ENCODE measurements at regions not wholly inside any gene's neighbourhood (a gene's known extent, or its start where the extent isn't known, plus 50 kb on each side); places are given as distances from the start of the nearest gene placed in this dataset.

DNA sequence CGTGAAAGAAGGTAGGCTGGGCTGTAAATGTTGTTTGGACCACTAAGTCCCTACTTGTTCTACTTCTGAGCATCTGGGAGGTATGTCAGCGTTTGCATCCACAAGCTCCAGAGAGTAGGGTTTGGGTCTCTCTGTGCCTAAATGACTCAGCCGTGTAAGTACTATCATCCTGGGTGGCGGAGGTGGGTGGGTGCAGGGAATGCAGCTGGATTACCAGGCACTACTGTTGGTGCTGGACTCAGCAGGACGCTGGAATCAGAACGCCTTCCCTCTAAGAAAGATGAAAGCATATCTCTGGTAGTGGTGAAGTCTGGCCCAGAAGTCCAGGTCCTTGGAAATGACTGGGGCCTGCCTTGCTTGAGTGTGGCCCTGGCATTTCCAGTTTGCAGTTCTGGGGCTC, 289.7 kb downstream of the PCNX1 start:
- Histone ChIP-seq H3K4me2 (ENCODE audit: low read length) (no peak overlapping the region), H2AFZ (ENCODE audit: low read length) (no peak overlapping the region), H3K79me2 (ENCODE audit: insufficient read depth, low read depth, low read length) (no peaks in the 10 kb centered on the region), H3K36me3 (ENCODE audit: insufficient read depth, low read length) (no peaks in the 10 kb centered on the region), H3K27ac (ENCODE audit: low read depth, low read length, poor library complexity, severe bottlenecking) (no peak overlapping the region), H3K9me3 (ENCODE audit: low read length) (no peaks in the 10 kb centered on the region), H3K4me1 (ENCODE audit: insufficient read depth, low read length, poor library complexity, severe bottlenecking) (no peaks in the 10 kb centered on the region), H3K4me3 (ENCODE audit: low read depth, low read length, poor library complexity, severe bottlenecking) (no peak overlapping the region), H3K9me2 (ENCODE audit: insufficient read depth, low read length) (no peaks in the 10 kb centered on the region), H4K20me1 (ENCODE audit: insufficient read depth, low read length) (no peaks in the 10 kb centered on the region)
- POLR2A ChIA-PET, result interaction anchor here (1.0 kb wide), 1 partner anchor 55 kb away, joined by 3 read pairs; no protein-coding TSS in a partner anchor
- no TSS peak for BruUV-seq (replicated peaks)
- DNase-seq (ENCODE audit: low spot score), result no peak
- intact Hi-C loops (cut with micrococcal nuclease; ENCODE audit: unreplicated experiment), result no loop called here
- TF ChIP-seq, protein P1, sequence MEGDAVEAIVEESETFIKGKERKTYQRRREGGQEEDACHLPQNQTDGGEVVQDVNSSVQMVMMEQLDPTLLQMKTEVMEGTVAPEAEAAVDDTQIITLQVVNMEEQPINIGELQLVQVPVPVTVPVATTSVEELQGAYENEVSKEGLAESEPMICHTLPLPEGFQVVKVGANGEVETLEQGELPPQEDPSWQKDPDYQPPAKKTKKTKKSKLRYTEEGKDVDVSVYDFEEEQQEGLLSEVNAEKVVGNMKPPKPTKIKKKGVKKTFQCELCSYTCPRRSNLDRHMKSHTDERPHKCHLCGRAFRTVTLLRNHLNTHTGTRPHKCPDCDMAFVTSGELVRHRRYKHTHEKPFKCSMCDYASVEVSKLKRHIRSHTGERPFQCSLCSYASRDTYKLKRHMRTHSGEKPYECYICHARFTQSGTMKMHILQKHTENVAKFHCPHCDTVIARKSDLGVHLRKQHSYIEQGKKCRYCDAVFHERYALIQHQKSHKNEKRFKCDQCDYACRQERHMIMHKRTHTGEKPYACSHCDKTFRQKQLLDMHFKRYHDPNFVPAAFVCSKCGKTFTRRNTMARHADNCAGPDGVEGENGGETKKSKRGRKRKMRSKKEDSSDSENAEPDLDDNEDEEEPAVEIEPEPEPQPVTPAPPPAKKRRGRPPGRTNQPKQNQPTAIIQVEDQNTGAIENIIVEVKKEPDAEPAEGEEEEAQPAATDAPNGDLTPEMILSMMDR (conservative IDR thresholded peaks at IDR 0.05; ENCODE audit: low read length), result no peak
- TF ChIP-seq EZH2phosphoT487 (IDR thresholded peaks at IDR 0.05; ENCODE audit: borderline replicate concordance, low read depth, low read length), result no peak
- CTCF ChIA-PET (ENCODE audit: unreplicated experiment), result no interaction called here

DNA sequence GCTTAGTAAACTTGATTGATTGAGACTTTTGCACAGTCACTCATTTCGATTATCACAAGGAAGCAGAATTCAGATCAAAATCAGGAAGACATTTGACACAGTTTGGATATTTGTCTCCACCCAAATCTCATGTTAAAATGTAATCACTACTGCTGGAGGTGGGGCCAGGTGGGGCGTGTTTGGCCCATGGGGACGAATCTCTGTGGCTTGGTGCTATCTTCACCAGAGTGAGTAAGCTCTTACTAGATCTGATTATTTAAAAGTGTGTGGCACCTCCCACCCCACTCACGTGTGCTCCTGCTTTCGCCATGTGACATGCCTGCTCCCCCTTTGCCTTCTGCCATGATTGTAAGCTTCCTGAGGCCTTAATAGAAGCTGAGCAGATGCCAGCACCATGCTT, 291.4 kb downstream of the PCNX1 start:
- Histone ChIP-seq H3K9me2 (ENCODE audit: insufficient read depth, low read length) (no peaks in the 10 kb centered on the region), H2AFZ (ENCODE audit: low read length) (no peak overlapping the region), H3K79me2 (ENCODE audit: insufficient read depth, low read depth, low read length) (no peaks in the 10 kb centered on the region), H3K4me2 (ENCODE audit: low read length) (no peak overlapping the region), H3K9me3 (ENCODE audit: low read length) (no peaks in the 10 kb centered on the region), H4K20me1 (ENCODE audit: insufficient read depth, low read length) (no peaks in the 10 kb centered on the region), H3K4me1 (ENCODE audit: insufficient read depth, low read length, poor library complexity, severe bottlenecking) (no peaks in the 10 kb centered on the region), H3K4me3 (ENCODE audit: low read depth, low read length, poor library complexity, severe bottlenecking) (no peak overlapping the region), H3K36me3 (ENCODE audit: insufficient read depth, low read length) (no peaks in the 10 kb centered on the region), H3K27ac (ENCODE audit: low read depth, low read length, poor library complexity, severe bottlenecking) (no peak overlapping the region)
- DNase-seq (ENCODE audit: low spot score), result no peak
- TF ChIP-seq EZH2phosphoT487 (IDR thresholded peaks at IDR 0.05; ENCODE audit: borderline replicate concordance, low read depth, low read length), result no peak
- TF ChIP-seq, protein P1 (conservative IDR thresholded peaks at IDR 0.05; ENCODE audit: low read length), result no peak
- intact Hi-C loops (cut with micrococcal nuclease; ENCODE audit: unreplicated experiment), result no loop called here
- POLR2A ChIA-PET, result interaction anchor here (0.6 kb wide), 1 partner anchor 24 kb away, joined by 3 read pairs; no protein-coding TSS in a partner anchor
- CTCF ChIA-PET (ENCODE audit: unreplicated experiment), result no interaction called here
- no TSS peak for BruUV-seq (replicated peaks)

DNA sequence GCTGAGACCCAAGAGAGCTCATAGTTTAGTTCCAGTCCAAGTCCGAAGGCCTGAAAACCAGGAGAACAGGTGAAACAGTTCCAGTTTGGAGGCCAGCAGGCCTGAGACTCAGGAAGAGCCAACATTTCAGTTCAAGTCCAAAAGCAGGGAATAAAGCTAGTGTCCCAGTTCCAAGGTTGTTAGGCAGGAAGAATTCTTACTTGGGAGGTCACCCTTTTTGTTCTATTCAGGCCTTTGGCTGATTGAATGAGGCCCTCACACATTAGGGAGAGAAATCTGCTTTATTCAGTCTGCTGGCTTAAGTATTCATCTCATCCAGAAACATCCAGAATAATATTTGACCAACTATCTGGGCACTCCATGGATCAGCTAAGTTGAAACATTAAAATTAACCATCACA, 294.6 kb downstream of the PCNX1 start:
- ChIA-PET POLR2A (no interaction called here), CTCF (ENCODE audit: unreplicated experiment) (no interaction called here)
- BruUV-seq (replicated peaks), result no TSS peak
- H2AFZ ChIP-seq (ENCODE audit: low read length), result no peak overlapping the region
- intact Hi-C loops (cut with micrococcal nuclease; ENCODE audit: unreplicated experiment), result no loop called here
- H3K4me3 ChIP-seq (ENCODE audit: low read depth, low read length, poor library complexity, severe bottlenecking), result no peak overlapping the region
- DNase-seq (ENCODE audit: low spot score), result no peak
- TF ChIP-seq EZH2phosphoT487 (IDR thresholded peaks at IDR 0.05; ENCODE audit: borderline replicate concordance, low read depth, low read length), result no peak
- TF ChIP-seq, protein P1 (conservative IDR thresholded peaks at IDR 0.05; ENCODE audit: low read length), result no peak
- no peaks in the 10 kb centered on the region for H3K4me1 ChIP-seq (ENCODE audit: insufficient read depth, low read length, poor library complexity, severe bottlenecking)
- H3K36me3 ChIP-seq (ENCODE audit: insufficient read depth, low read length), result no peaks in the 10 kb centered on the region
- H3K9me3 ChIP-seq (ENCODE audit: low read length), result no peaks in the 10 kb centered on the region
- no peak overlapping the region for H3K4me2 ChIP-seq (ENCODE audit: low read length)
- H3K27ac ChIP-seq (ENCODE audit: low read depth, low read length, poor library complexity, severe bottlenecking), result no peak overlapping the region
- no peaks in the 10 kb centered on the region for H3K79me2 ChIP-seq (ENCODE audit: insufficient read depth, low read depth, low read length)
- H3K9me2 ChIP-seq (ENCODE audit: insufficient read depth, low read length), result no peaks in the 10 kb centered on the region
- no peaks in the 10 kb centered on the region for H4K20me1 ChIP-seq (ENCODE audit: insufficient read depth, low read length)
